C4-2B (cell line): ENCODE measurements at regions not wholly inside any gene's neighbourhood (a gene's known extent, or its start where the extent isn't known, plus 50 kb on each side); places are given as distances from the start of the nearest gene placed in this dataset.

ENCODE experiments used
- H3K27ac ChIP-seq: fragments of 450-650 bp; 2 replicates; pipeline ENCODE4 v1.5.1; 2017
- CTCF ChIP-seq: fragments of 450-650 bp; conservative IDR thresholded peaks from 2 replicates; pipeline ENCODE4 v1.5.1; 2017; ENCODE audit warnings: mild to moderate bottlenecking
- ZFX ChIP-seq: fragments of 450-650 bp; IDR thresholded peaks from 2 replicates; pipeline ENCODE4 v1.6.1; 2017

GRCh38 chr1:99554727-99555126, 91.2 kb upstream of the PALMD start:
- TF ChIP-seq CTCF (no peak), ZFX (no peak)
- no peak overlapping the region for H3K27ac ChIP-seq

- no peak for TF ChIP-seq ZFX
- no peak for TF ChIP-seq CTCF
Observed at GRCh38 chr1:99557546-99558202, 88.2 kb upstream of the PALMD start.

GRCh38 chr1:99559166-99559565, 86.7 kb upstream of the PALMD start:
- no peak for TF ChIP-seq ZFX
- no peak for TF ChIP-seq CTCF
- H3K27ac ChIP-seq: no peak overlapping the region

More at GRCh38 chr1:99557546-99558202, 88.2 kb upstream of the PALMD start:
- H3K27ac ChIP-seq: no peak overlapping the region

GRCh38 chr1:99560207-99561040, 85.5 kb upstream of the PALMD start:
- TF ChIP-seq ZFX: no peak
- TF ChIP-seq CTCF: no peak
- no peak overlapping the region for H3K27ac ChIP-seq

- H3K27ac ChIP-seq: no peak overlapping the region
- TF ChIP-seq ZFX (no peak), CTCF (no peak)
Observed at GRCh38 chr1:99561952-99562351, 84.0 kb upstream of the PALMD start.

- TF ChIP-seq CTCF: no peak
- no peak for TF ChIP-seq ZFX
- no peak overlapping the region for H3K27ac ChIP-seq
Observed at GRCh38 chr1:99565606-99566289, 80.2 kb upstream of the PALMD start.
